GM18907 (cell line): ENCODE measurements at regions not wholly inside any gene's neighbourhood (a gene's known extent, or its start where the extent isn't known, plus 50 kb on each side); places are given as distances from the start of the nearest gene placed in this dataset.

Experiments used
- ATAC-seq: cut with Tn5 transposase; IDR thresholded peaks from one replicate; pipeline ENCODE4 v1.9.1; 2021; ENCODE audit warnings: mild to moderate bottlenecking, moderate library complexity; ENCODE audit not compliant: unreplicated experiment

DNA sequence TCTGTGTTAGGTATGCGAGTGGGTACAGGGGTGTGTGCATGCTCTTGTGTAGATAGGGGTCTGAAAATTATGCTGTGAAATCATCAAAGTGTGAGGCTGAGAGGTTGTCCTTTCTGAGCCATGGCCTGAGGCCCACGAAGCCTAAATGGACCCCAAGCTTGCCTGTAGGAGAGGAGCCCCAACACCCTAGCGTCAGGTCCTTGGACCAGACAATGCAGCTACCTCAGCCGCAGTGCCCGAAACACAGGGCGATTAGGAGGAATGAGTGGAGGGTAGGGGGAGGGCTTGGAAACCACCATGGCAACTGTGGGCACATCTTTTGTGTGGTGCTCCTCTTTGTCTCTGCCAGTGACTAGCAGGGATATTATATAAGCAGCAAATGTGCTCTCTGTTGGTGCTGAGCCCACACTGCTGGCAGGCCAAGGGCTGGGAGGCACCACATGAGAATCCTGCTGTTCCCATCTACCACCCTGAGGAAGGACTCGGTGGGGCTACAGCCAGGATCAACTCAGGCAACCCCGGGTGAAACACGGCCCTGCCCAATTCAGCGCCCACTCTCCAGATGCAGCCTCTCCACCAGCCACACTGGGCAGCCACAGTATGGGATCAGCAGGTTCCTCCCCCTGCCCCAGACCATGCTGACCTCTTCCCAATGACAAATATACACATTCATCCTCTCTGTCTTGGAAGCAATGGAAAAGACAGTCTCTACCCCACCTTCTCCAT, 84.6 kb upstream of the FSTL4 start:
- ATAC-seq = no peak

DNA sequence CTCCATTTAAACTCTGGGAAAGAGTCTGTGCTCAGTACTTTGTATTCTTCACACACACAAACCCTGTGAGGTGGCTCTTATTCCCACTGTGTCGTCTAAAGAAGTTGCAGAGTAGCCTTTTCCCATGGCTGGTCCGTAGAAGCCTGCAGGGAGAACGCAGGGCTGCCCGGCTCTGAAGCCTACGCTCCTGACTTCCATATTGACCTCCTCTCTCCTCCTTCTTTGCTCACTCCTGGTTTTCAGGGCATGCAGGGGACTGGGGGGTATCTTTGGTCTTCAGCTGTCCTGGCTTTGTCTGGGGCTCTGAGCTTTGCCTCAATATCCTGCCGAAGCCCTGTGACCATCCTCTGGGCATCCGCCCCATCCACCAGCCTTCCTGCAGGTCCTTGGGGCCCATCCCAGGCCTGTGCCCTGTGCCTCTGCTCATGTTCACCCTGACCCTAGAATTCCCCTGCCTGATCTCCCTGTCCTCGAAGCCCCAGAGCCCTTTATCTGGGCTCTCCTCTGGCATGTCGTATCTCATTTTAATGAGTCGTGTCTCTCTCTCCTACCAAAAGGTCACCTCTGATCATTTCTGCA, 83.8 kb upstream of the FSTL4 start:
- no peak for ATAC-seq

DNA sequence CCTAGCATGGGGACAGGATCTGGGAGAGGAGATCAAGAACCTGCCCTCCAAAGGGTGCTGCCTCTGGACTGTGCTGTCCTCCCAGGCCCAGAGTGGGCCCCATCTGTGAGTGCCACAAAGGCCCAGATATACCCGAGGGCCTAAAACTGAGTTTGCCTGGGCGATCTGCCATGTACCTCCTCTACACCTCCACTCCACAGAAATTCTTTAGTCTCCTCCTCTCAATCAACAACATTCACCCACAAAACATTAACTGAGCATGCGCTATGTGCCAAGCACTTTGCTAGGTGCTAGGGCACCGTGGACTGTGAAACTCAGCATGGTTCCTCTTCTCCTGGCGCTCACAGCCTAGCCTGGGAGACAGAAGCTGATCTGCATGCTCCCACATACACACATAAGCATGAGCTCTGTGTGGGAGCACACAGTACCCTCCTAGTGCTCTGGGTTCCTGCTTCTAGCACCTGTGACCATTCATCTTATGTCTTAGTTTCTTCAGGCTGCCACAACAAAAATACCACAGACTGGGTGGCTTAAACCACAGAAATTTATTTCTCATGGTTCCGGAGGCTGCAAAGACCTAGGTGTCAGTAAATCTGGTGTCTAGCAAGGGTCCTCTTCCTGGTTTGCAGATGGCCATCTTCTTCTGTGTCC, 82.0 kb upstream of the FSTL4 start:
- no peak for ATAC-seq

DNA sequence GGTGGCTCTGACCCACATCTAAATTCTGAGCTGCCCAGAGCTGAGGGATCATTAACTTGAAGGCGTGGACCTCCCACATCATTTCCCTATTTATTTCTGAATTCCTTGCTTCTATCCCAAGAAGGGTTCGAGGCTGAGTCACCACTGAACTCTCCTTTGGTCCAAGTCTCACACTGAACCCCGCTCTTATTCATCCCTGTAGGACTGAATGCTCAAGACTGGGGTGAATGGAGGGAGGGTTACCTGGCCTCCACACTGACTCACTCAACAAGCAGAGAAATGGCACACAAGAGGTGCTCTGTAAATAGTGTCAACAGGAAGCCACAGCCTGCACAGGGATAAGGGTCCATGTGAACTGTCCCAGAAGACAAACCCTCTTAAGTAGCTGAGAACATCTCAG, 79.1 kb upstream of the FSTL4 start:
- ATAC-seq = no peak

DNA sequence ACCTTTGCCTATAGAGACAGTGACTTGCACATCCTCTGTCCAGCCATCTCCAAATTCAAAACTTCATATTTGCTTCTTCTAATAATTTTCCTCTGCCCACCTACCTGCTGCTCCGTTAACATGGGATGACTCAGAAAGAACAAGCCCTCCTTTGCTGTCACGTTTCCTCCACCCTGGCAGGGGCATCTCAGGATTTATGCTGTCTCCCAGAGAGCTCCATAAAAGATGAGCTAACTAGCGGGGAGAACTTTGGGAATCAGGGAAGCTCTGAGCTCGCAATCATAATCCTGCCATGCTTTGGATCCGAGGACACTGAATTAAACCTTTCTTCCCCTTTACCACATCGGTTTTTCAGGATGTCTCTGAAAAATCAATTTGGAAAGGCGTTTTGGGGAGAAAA, 78.4 kb upstream of the FSTL4 start:
- ATAC-seq = no peak

DNA sequence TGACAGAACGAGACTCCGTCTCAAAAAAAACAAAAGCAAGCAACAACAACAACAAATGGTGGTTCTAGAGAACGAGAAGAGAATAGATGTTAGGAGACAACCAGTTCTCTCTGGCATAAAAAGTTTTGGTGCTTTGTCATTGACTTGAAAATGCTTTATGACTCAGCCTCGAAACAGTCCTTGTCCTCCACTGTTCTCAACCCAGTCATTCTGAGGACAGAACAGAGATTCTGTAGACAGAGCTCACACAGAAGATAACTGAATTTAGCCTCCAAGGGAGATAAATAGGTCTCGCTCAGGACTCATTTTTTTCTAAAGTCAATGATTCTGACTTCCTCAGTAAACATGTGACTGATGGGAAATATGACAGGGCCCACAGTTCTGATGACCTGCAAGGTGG, 76.0 kb upstream of the FSTL4 start:
- no peak for ATAC-seq

DNA sequence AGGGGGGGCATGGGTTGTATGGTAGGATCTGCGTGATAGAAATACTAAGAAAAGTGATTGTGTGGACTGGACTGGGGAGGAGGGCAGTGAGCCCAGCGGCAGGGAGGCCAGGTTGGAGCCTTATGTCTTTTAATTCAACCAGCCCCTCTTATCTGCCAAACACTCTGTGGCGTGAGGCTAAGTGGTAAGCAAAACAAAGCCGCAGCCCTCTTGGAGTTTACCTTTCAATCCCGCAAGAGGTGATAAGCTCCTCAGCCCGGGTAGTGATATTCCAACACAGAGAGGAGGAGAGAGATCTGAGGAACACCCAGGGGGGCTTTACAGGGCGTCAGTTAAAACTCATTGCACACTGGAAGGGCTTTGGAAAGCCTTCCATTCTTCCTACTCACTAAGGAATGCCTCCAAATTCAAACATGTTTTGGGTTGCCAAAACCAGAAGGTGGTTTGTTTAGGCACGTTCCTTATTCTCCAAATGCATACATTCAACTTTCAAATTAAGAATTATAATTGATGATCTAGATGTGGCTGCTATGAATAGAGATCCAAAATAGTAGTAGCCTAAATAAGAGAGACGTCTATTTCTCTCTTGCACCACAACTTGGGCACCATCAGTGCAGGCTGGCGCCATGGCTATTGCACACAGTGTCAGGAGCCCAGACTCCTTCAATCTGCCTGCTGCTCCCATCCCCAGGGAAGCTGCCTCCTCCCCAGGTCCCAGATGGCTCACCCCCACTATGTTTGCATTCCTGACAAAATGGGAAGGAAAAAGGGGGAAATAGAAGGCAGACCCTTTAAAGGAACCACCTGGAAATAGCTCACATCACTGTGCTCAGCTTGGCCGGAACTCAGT, 75.1 kb upstream of the FSTL4 start:
- no peak for ATAC-seq

DNA sequence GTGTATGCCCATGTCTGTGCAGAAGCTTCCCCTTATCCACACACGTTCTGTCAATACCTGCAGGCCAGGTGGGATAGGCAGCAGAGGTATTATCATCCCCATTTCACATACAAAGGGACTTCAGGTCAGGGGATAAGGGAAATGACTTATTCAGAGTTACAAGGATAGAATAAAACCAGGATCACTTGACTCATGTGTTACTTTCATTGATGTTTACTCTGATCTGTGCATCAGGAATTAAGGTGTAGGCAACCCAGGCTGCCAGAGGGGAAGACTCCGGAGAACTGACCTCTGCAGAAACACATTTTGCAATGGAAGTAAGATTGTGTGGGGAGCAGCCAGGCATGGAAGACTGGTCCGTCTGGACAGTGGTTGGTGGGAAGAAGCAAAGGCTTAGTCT, 74.2 kb upstream of the FSTL4 start:
- no peak for ATAC-seq

DNA sequence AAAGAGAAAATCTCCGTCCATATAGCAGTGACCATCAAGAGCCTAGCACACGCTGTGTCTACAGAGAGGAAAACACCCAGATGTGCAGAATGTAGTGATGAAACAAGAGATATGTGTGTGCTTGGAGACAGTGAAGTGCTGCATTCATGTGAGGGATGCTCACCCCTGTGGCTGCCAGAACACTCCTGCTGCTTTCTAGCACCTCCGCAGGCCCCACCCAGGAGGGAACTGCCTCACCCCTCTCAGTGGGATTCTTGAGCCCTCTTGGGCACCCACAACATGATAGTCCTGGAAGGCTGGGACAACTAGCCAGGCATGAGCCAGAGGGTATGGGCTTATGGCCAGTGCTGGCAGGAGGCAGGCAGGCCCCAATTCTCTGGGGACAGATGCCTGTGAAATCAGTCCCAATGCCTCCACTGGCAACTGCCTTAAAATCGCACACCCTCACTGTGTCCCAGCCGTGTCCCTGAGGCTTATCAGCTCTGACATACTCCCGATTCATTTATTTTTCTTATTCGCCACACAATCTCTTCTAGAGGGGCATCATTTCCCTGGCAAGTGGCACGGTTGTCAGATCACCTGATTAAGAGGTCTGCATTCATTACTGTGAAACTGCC, 73.2 kb upstream of the FSTL4 start:
- ATAC-seq = no peak

DNA sequence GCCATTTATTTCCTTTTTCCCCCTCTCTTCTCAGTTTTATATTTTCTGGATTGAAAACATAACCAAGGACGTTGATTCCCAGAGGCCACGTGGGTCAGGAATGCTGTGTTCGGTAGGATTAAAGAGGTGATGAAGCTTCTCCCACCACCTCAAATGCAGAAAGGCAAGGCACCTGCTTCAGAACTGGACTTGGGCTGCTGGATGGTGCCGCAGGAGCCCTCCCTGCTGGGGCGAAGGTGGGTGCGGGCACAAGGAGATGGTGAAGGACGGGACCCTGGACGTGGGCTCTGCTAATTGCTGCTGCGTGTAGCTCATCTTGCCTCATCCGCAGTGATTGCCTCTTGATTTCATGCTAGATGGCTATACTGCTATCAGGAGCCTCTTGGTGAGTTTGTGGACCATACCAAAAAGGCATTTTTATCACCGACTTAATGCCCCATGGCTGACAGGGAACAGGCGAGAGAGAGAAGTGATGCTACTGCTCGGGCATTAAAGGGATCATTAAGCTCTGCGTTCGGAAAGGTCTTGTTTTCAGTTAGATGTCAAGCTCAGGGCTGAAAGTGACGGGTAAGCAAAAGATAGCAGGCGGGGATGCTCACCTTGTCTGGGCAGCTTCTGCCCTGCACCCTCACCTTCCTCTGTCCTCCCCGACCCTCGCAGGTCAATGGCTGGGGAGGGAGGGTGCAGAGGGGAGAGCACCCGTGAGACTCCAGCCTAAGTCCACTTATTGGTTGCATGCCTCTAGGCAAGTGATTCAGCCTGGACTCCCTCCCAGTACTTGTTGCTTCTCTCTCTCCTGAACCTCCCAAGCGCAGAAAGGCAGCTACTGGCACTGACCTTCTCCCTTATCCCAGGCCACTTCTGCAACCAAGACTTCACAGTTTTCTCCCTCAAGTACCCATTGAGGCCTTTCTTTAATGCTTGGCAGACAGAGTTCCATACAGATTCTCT, 71.6 kb upstream of the FSTL4 start:
- no peak for ATAC-seq

DNA sequence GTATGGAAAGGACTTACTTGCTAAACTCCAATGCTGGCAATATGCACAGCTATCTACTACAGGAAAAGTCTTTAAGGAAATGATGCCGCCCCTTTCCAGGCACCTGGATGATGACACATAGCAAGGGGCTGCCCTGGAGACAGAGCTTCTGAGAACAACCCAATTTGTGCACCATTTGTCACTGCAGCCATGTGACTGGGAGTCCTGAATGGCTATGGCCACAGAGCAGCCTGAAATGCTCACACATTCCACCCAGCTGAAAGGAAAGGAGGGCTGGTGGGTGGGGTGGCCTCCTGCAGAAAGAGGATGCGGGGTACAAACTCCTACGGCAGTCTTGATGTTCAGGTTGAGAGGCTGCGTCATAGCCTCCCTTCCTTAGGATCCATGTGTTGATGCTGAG, 70.1 kb upstream of the FSTL4 start:
- ATAC-seq = no peak

DNA sequence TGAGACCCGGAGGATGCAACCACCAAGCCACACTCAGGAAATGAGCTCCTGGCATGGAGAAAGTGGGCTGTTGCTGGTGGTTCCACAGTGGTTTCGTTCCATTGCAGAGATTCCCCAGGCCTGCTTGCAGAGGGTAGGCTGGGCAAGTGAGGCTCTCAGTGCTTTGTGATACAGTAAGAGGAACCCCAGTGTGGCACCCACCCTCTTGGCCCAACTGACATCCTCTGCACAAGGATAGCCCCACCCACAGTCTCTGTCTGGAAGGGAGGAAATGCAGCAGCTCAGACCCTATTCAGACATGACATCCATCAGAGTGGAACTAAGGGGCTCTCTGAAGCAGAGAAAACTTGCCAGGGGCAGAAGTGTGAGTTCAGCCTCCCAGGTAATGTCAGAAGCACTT, 69.6 kb upstream of the FSTL4 start:
- ATAC-seq = no peak

DNA sequence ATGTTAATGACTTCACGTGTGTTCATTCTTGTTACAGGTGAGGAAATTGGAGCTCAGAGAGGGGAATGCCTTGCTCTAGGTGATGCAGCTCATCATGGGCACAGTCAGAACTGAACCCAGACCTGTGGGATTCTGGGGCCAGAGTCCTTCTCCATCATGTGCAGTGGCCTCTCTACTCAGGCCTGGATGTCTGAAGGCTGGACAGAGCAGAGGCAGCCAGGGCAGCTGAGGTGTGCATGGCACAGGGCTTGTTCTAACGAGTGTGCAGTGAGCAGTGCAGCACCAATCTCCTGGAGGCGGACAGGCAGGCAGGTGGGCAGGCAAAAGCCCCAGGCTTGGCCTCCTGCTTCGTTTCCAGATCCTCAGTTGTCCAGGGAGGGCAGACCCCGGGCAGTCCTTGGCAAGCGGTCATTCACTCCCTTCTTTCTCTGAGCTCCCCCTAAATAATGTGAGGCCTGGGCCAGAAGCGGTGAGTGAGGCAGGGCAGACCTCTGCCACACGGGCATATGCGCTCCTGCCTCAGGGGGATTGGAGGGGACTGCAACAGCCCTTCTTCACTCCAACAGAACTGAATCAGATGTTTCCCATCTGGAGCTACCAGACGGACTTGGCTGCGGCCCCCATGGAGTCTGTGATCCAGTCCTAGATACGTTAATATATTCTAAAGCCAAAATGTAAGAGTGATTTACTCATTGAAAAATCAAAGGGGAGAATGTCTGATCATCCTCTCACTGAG, 68.7 kb upstream of the FSTL4 start:
- ATAC-seq = no peak

DNA sequence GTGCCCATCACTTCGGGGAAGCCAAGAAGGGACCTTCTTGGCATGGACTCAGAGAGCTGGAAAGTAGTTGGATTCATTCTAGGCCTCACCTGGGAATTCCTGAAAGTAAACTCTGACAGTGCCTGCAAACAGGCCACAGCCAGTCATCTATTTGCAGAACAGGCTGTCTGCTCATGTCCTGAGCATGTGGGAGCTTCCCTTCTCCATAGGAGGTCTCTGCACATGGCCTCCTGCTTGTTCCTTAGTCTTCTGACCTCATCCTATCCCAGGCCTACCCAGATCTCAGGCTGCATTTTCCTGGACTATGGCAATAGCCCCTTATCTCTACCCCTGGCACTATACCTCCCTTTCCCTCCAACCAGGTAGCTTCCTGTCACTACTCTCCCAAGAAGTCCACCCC, 67.2 kb upstream of the FSTL4 start:
- no peak for ATAC-seq

DNA sequence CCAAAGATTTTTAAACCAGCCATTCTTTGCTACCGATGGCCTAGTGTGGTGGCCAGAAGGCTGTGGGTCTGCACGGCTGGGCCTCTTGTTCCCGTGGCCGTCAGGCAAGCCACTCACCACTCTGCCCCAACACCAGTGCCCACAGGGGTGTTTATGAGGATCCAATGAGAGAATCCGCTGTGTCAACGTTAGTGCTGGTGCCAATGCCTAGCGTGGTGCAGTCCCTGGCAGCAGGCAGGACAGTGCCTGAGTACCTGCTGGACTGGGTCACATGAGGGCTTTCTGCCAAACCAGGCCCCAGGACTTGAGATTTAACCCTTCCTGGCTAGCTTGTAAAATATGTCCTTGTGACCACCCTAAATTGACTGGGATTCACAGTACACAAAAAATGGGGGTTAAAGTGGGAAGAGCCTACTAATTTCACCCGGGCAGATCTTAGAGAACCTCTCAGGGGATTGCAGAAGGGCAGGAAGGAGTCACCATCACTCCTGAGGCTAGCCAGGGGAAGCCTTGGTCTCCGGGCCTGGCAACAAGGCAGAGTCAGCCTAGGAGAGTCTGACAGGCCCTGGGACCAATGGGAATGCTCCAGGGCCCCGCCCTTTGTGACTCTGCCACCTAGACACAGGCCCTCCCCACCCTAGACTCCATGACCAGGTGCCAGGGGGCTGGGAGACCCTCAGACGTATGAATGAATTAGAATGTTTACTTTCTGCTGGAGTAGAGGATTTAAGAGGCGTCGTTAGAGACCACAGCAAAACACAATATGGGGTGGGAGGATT, 63.2 kb upstream of the FSTL4 start:
- no peak for ATAC-seq

DNA sequence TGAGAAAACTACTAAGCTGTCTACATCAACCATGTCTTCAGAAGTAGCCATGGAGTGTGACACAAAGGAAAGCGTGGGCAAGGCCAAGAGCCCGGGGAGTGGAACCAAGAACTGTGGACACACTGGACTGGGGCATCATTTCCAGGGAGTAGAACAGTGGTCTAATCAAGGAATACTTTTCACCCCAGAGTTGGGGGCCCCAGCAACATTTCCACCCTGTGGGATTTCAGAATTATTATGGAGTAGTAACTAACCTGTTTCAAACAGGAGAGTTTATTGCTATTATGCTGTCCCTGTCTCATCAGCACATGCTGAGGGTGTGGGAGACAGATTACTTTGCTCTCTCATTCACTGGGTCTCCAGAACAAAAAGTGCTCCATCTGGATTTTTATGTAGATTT, 58.0 kb upstream of the FSTL4 start:
- ATAC-seq = no peak

DNA sequence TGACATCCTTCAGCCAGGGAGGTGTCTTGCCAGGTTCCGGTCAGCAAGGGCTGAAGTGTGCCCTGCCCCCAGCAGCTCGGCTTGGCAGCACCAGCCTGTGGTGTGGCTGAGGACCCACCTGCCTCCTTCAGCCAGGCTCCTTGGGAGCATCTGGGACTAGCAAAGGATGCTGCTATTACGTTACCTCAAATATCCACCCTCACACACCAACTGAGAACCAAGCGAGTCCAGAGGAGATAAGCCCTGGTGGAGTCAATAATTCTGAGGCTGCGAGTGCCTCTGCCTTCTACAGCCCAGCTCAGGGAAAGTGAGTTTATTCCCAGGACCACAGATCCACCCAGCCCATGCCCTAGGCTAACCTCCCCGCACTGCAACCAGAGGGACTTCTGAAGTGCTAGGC, 57.1 kb upstream of the FSTL4 start:
- no peak for ATAC-seq

DNA sequence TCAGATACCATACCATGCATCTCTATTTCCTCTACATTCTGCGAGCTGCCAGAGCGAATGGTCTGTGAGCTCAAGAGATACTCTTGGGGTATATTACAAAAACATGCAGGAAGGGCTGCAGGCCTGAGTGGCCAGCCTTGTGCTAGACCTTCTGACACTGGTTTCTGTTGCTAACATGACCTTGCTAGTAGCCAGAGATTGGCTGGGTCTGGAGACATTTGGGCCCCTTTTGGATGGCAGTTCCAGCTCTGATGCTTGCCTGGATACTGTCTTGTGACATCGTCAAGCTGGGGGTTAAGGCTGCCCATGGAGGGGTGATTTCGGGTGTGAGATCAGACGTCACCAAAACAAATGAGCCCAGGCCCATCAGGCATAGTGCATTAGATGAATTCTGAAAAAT, 56.1 kb upstream of the FSTL4 start:
- ATAC-seq = no peak

DNA sequence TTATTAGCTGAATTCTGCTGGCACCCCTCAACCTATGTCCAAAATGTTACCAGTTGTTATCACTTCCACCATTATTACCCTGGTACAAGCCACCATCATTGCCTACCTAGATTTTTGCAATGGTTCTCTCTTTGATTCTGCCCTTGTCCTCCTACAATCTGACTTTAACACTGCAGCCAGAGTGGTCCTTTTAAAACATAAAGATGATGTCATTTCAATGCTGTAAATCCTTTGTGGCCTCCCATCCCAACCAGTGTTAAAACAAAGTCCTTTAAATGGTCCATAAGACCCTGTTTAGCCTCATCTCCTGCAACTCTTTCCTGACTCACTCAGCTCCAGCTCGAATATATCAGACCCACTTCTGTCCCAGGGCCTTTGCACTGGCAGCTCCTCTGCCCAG, 54.9 kb upstream of the FSTL4 start:
- no peak for ATAC-seq
